ENCODE measurements at regions not wholly inside any gene's neighbourhood (a gene's known extent, or its start where the extent isn't known, plus 50 kb on each side); places are given as distances from the start of the nearest gene placed in this dataset.

GRCh38 chr1:103198076-103198475 is 89.8 kb upstream of the COL11A1 start:
- Histone ChIP-seq H3K27me3 (replicated peaks; ENCODE audit: control insufficient read depth, insufficient read depth, low read length) (no peaks in the 10 kb centered on the region), H3K9me3 (ENCODE audit: control insufficient read depth, low read length) (no peaks in the 10 kb centered on the region), H3K9ac (ENCODE audit: low read length) (no peak overlapping the region), H3K4me3 (ENCODE audit: low read length) (no peak overlapping the region), H3K4me1 (ENCODE audit: control insufficient read depth, insufficient read depth, low read length) (peaks cover 20% of the 10 kb centered on the region), H3K36me3 (ENCODE audit: control insufficient read depth, insufficient read depth, low read length, severe bottlenecking) (no peaks in the 10 kb centered on the region)
- no peak for DNase-seq (ENCODE audit: low read depth)

DNA sequence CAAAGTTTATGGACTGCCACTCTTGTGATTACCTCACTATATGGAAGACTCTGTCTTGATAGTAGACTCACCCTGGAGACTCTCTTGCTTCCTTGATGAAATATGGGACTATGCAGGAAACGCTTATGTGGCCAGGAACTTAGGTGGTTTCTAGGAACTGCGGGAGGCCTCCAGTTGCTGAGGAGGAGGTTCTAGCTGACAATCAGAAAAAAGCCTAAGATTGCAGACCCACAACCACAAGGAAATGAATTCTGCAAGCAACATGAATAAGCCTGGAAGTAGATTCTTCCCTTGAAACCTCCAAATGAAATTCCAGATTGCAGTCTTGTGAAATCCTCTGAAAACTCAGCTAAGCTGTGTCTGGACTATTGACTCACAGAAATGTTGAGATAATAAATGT is 88.9 kb upstream of the COL11A1 start:
- Histone ChIP-seq H3K9me3 (ENCODE audit: control insufficient read depth, low read length) (no peaks in the 10 kb centered on the region), H3K36me3 (ENCODE audit: control insufficient read depth, insufficient read depth, low read length, severe bottlenecking) (no peaks in the 10 kb centered on the region), H3K4me1 (ENCODE audit: control insufficient read depth, insufficient read depth, low read length) (peaks cover 20% of the 10 kb centered on the region), H3K9ac (ENCODE audit: low read length) (no peak overlapping the region), H3K4me3 (ENCODE audit: low read length) (no peak overlapping the region), H3K27me3 (replicated peaks; ENCODE audit: control insufficient read depth, insufficient read depth, low read length) (no peaks in the 10 kb centered on the region)
- DNase-seq (ENCODE audit: low read depth) = peak; percentile 72

- H3K4me1 ChIP-seq (ENCODE audit: control insufficient read depth, insufficient read depth, low read length) = peaks cover 20% of the 10 kb centered on the region
- H3K4me3 ChIP-seq (ENCODE audit: low read length) = no peak overlapping the region
- H3K27me3 ChIP-seq (replicated peaks; ENCODE audit: control insufficient read depth, insufficient read depth, low read length) = no peaks in the 10 kb centered on the region
- H3K36me3 ChIP-seq (ENCODE audit: control insufficient read depth, insufficient read depth, low read length, severe bottlenecking) = no peaks in the 10 kb centered on the region
- H3K9me3 ChIP-seq (ENCODE audit: control insufficient read depth, low read length) = no peaks in the 10 kb centered on the region
- no peak for DNase-seq (ENCODE audit: low read depth)
- no peak overlapping the region for H3K9ac ChIP-seq (ENCODE audit: low read length)
These were observed 86.7 kb upstream of the COL11A1 start for GRCh38 chr1:103194984-103195383.

- Histone ChIP-seq H3K4me1 (ENCODE audit: control insufficient read depth, insufficient read depth, low read length) (peaks cover 20% of the 10 kb centered on the region), H3K9ac (ENCODE audit: low read length) (no peak overlapping the region), H3K36me3 (ENCODE audit: control insufficient read depth, insufficient read depth, low read length, severe bottlenecking) (no peaks in the 10 kb centered on the region), H3K9me3 (ENCODE audit: control insufficient read depth, low read length) (no peaks in the 10 kb centered on the region), H3K4me3 (ENCODE audit: low read length) (no peak overlapping the region), H3K27me3 (replicated peaks; ENCODE audit: control insufficient read depth, insufficient read depth, low read length) (no peaks in the 10 kb centered on the region)
- DNase-seq (ENCODE audit: low read depth) = peak; percentile 48
These were observed 85.7 kb upstream of the COL11A1 start for GRCh38 chr1:103194060-103194459.

GRCh38 chr1:103191327-103191726 is 83.0 kb upstream of the COL11A1 start:
- no peak overlapping the region for H3K4me3 ChIP-seq (ENCODE audit: low read length)
- H3K9me3 ChIP-seq (ENCODE audit: control insufficient read depth, low read length) = no peaks in the 10 kb centered on the region
- peaks cover 10% of the 10 kb centered on the region for H3K4me1 ChIP-seq (ENCODE audit: control insufficient read depth, insufficient read depth, low read length)
- H3K9ac ChIP-seq (ENCODE audit: low read length) = no peak overlapping the region
- H3K36me3 ChIP-seq (ENCODE audit: control insufficient read depth, insufficient read depth, low read length, severe bottlenecking) = no peaks in the 10 kb centered on the region
- peak; percentile 18 for DNase-seq (ENCODE audit: low read depth)
- H3K27me3 ChIP-seq (replicated peaks; ENCODE audit: control insufficient read depth, insufficient read depth, low read length) = no peaks in the 10 kb centered on the region

GRCh38 chr1:103190766-103191165 is 82.4 kb upstream of the COL11A1 start:
- H3K9me3 ChIP-seq (ENCODE audit: control insufficient read depth, low read length) = peaks cover 2% of the 10 kb centered on the region
- H3K9ac ChIP-seq (ENCODE audit: low read length) = no peak overlapping the region
- H3K36me3 ChIP-seq (ENCODE audit: control insufficient read depth, insufficient read depth, low read length, severe bottlenecking) = no peaks in the 10 kb centered on the region
- H3K27me3 ChIP-seq (replicated peaks; ENCODE audit: control insufficient read depth, insufficient read depth, low read length) = no peaks in the 10 kb centered on the region
- H3K4me1 ChIP-seq (ENCODE audit: control insufficient read depth, insufficient read depth, low read length) = peaks cover 10% of the 10 kb centered on the region
- no peak overlapping the region for H3K4me3 ChIP-seq (ENCODE audit: low read length)
- peak; percentile 65 for DNase-seq (ENCODE audit: low read depth)

- H3K4me3 ChIP-seq (ENCODE audit: low read length) = no peak overlapping the region
- DNase-seq (ENCODE audit: low read depth) = no peak
- no peaks in the 10 kb centered on the region for H3K27me3 ChIP-seq (replicated peaks; ENCODE audit: control insufficient read depth, insufficient read depth, low read length)
- no peaks in the 10 kb centered on the region for H3K4me1 ChIP-seq (ENCODE audit: control insufficient read depth, insufficient read depth, low read length)
- no peak overlapping the region for H3K9ac ChIP-seq (ENCODE audit: low read length)
- peaks cover 3% of the 10 kb centered on the region for H3K9me3 ChIP-seq (ENCODE audit: control insufficient read depth, low read length)
- no peaks in the 10 kb centered on the region for H3K36me3 ChIP-seq (ENCODE audit: control insufficient read depth, insufficient read depth, low read length, severe bottlenecking)
These were observed 79.4 kb upstream of the COL11A1 start for GRCh38 chr1:103187673-103188072.

DNA sequence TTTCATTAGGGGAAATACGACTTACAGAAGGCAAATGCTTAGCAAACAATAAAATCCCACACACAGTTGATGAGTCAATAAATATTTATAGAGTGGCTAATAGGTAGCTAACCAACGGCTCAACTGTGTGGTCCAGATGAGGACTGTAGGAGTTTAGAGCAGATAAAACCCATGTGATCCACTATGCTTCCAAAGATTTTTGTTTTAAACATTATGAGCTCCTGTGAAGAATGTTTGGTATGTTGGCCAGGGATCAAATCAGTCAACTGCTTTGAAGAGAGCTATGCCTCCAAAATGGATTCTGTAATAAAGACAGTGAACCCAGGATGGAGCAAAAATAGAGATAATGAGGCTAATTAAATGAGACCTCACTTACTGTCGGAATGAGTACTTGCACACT is 72.3 kb upstream of the COL11A1 start:
- H3K27me3 ChIP-seq (replicated peaks; ENCODE audit: control insufficient read depth, insufficient read depth, low read length) = no peaks in the 10 kb centered on the region
- DNase-seq (ENCODE audit: low read depth) = peak; percentile 58
- H3K4me3 ChIP-seq (ENCODE audit: low read length) = no peak overlapping the region

DNA sequence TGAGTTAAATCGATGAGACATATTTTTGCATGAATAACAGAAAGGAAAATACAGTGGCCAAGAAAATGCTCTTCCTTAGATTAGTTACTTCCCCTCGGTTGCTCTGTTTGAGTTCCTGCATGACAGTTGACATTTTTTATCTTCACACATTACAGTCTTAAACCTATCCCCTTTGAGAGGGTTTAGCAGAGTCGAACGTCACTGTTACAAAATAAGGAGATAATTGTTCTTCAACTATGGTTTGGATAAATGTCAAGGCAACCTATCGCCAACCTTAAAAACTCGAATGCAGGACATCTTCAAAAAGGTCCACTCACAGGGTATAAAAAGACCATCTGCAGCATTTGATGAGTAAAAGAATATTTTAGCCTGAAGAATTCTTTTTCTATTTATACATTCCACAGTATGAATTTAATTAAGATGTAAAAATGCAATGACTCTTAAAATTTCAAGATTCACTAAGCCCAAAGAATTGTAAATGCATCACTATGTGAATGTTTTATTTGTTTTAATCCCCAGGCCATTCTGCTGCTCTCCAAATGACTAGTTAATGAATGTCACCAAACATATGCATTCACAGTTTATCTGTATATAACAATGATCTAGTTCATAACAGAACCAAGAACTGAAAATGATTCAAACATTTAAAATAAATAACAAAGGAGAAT is 68.9 kb upstream of the COL11A1 start:
- Histone ChIP-seq H3K9ac (ENCODE audit: low read length) (no peak overlapping the region), H3K4me3 (ENCODE audit: low read length) (no peak overlapping the region), H3K4me1 (ENCODE audit: control insufficient read depth, insufficient read depth, low read length) (peaks cover 3% of the 10 kb centered on the region), H3K36me3 (ENCODE audit: control insufficient read depth, insufficient read depth, low read length, severe bottlenecking) (no peaks in the 10 kb centered on the region), H3K27me3 (replicated peaks; ENCODE audit: control insufficient read depth, insufficient read depth, low read length) (no peaks in the 10 kb centered on the region), H3K9me3 (ENCODE audit: control insufficient read depth, low read length) (no peaks in the 10 kb centered on the region)
- DNase-seq (ENCODE audit: low read depth) = peak; percentile 26

More for the DNA sequence above, 72.3 kb upstream of the COL11A1 start:
- Histone ChIP-seq H3K9me3 (ENCODE audit: control insufficient read depth, low read length) (no peaks in the 10 kb centered on the region), H3K9ac (ENCODE audit: low read length) (no peak overlapping the region), H3K36me3 (ENCODE audit: control insufficient read depth, insufficient read depth, low read length, severe bottlenecking) (no peaks in the 10 kb centered on the region), H3K4me1 (ENCODE audit: control insufficient read depth, insufficient read depth, low read length) (peaks cover 3% of the 10 kb centered on the region)

DNA sequence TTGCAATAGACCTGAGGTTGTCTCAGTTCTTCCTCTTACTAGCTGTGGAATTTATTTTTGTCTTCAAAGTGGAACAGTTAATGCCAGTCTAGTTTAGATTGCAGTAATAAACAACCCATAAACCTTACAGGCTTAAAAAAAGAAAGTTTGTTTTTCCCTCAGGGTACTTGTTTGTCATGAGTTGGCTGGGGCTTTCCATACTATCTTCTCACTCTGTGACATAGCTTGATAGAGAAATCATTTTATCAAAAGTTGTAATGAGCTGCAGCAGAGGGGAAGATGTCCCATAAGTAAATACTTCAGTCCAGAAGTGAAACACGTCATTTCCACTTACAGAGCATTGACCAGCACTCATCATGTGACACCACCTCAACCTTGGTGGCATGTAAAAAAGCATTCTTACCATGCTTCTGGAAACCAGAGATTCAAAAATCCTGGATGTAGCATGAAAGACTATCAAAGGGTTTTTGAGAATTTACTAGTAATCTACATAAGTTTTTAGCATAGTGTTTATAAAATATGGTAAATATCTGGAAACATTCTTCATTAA is 62.8 kb upstream of the COL11A1 start:
- DNase-seq (ENCODE audit: low read depth) = peak; percentile 61

GRCh38 chr1:103170609-103171008 is 62.3 kb upstream of the COL11A1 start:
- no peaks in the 10 kb centered on the region for H3K36me3 ChIP-seq (ENCODE audit: control insufficient read depth, insufficient read depth, low read length, severe bottlenecking)
- H3K4me3 ChIP-seq (ENCODE audit: low read length) = no peak overlapping the region
- no peak overlapping the region for H3K9ac ChIP-seq (ENCODE audit: low read length)
- H3K4me1 ChIP-seq (ENCODE audit: control insufficient read depth, insufficient read depth, low read length) = peaks cover 7% of the 10 kb centered on the region
- H3K27me3 ChIP-seq (replicated peaks; ENCODE audit: control insufficient read depth, insufficient read depth, low read length) = no peaks in the 10 kb centered on the region
- DNase-seq (ENCODE audit: low read depth) = peak; percentile 88
- H3K9me3 ChIP-seq (ENCODE audit: control insufficient read depth, low read length) = peaks cover 6% of the 10 kb centered on the region

More for the DNA sequence above, 62.8 kb upstream of the COL11A1 start:
- peaks cover 2% of the 10 kb centered on the region for H3K9me3 ChIP-seq (ENCODE audit: control insufficient read depth, low read length)
- peaks cover 7% of the 10 kb centered on the region for H3K4me1 ChIP-seq (ENCODE audit: control insufficient read depth, insufficient read depth, low read length)
- H3K27me3 ChIP-seq (replicated peaks; ENCODE audit: control insufficient read depth, insufficient read depth, low read length) = no peaks in the 10 kb centered on the region
- H3K9ac ChIP-seq (ENCODE audit: low read length) = no peak overlapping the region
- H3K4me3 ChIP-seq (ENCODE audit: low read length) = no peak overlapping the region
- no peaks in the 10 kb centered on the region for H3K36me3 ChIP-seq (ENCODE audit: control insufficient read depth, insufficient read depth, low read length, severe bottlenecking)

GRCh38 chr1:103162360-103162759 is 54.0 kb upstream of the COL11A1 start:
- no peak overlapping the region for H3K4me3 ChIP-seq (ENCODE audit: low read length)

More at GRCh38 chr1:103162360-103162759, 54.0 kb upstream of the COL11A1 start:
- no peak for DNase-seq (ENCODE audit: low read depth)
- peaks cover 7% of the 10 kb centered on the region for H3K9me3 ChIP-seq (ENCODE audit: control insufficient read depth, low read length)
- H3K9ac ChIP-seq (ENCODE audit: low read length) = no peak overlapping the region
- no peaks in the 10 kb centered on the region for H3K36me3 ChIP-seq (ENCODE audit: control insufficient read depth, insufficient read depth, low read length, severe bottlenecking)
- no peaks in the 10 kb centered on the region for H3K4me1 ChIP-seq (ENCODE audit: control insufficient read depth, insufficient read depth, low read length)
- H3K27me3 ChIP-seq (replicated peaks; ENCODE audit: control insufficient read depth, insufficient read depth, low read length) = no peaks in the 10 kb centered on the region
